CD4-positive, alpha-beta memory T cell (primary cell): ENCODE measurements at regions not wholly inside any gene's neighbourhood (a gene's known extent, or its start where the extent isn't known, plus 50 kb on each side); places are given as distances from the start of the nearest gene placed in this dataset.

ENCODE experiments used
- CTCF ChIA-PET: fragments of 350-600 bp; sonication (Branson Sonifier 250); formaldehyde crosslinking; loops from one replicate; lab custom pipeline; 2021; ENCODE audit warnings: inconsistent platforms; ENCODE audit not compliant: partially characterized antibody; lab: Charles Lee
- POLR2A ChIA-PET: fragments of 350-600 bp; sonication (Branson Sonifier 250); formaldehyde crosslinking; loops from one replicate; lab custom pipeline; 2021; ENCODE audit not compliant: partially characterized antibody; lab: Charles Lee
- DNase-seq, 5 donors: peaks; one replicate each; pipeline versions ENCODE4 v3.0.0 to v3.0.0-alpha.2; 2020 to 2022; ENCODE audit warnings: mixed read lengths in 1 of 5
- H3K27ac ChIP-seq: one replicate; pipeline ENCODE4 v1.7.0; 2013; ENCODE audit warnings: low read depth, low read length
- H3K27me3 ChIP-seq: 2 replicates; pipeline ENCODE4 v1.7.0; 2013; ENCODE audit warnings: mild to moderate bottlenecking, low read length, moderate library complexity; ENCODE audit not compliant: insufficient read depth
- H3K36me3 ChIP-seq: 2 replicates; pipeline ENCODE4 v1.7.0; 2013; ENCODE audit warnings: mild to moderate bottlenecking, low read length, moderate library complexity; ENCODE audit not compliant: insufficient read depth
- H3K4me1 ChIP-seq: 2 replicates; pipeline ENCODE4 v1.7.0; 2013; ENCODE audit warnings: mild to moderate bottlenecking, low read length, moderate library complexity; ENCODE audit not compliant: insufficient read depth
- H3K4me3 ChIP-seq, 2 donors: one replicate each; pipeline ENCODE4 v1.7.0; 2013; ENCODE audit warnings: low read length in 2 of 2, mild to moderate bottlenecking in 1 of 2
- H3K9me3 ChIP-seq, 2 donors: one replicate each; pipeline ENCODE4 v1.7.0; 2013; ENCODE audit warnings: low read length in 2 of 2, control low read depth in 1 of 2; ENCODE audit not compliant: control insufficient read depth in 1 of 2
- H3K27ac Mint-ChIP-seq, 7 donors: one replicate each; pipeline ENCODE4 v1.8.0; 2020 to 2021; ENCODE audit warnings: mixed read lengths in 7 of 7, mild to moderate bottlenecking in 6 of 7, inconsistent platforms in 3 of 7, moderate library complexity in 3 of 7
- H3K27me3 Mint-ChIP-seq, 2 donors: one replicate each; pipeline ENCODE4 v1.8.0; 2020 to 2021; ENCODE audit warnings: mixed read lengths in 2 of 2
- H3K36me3 Mint-ChIP-seq, 2 donors: one replicate each; pipeline ENCODE4 v1.8.0; 2020 to 2021; ENCODE audit warnings: mixed read lengths in 2 of 2, inconsistent platforms in 1 of 2, mild to moderate bottlenecking in 1 of 2
- H3K4me1 Mint-ChIP-seq, 4 donors: one replicate each; pipeline ENCODE4 v1.8.0; 2020 to 2021; ENCODE audit warnings: mixed read lengths in 4 of 4, mild to moderate bottlenecking in 1 of 4
- H3K4me3 Mint-ChIP-seq, 8 donors: one replicate each; pipeline ENCODE4 v1.8.0; 2020 to 2021; ENCODE audit warnings: mixed read lengths in 8 of 8, mild to moderate bottlenecking in 7 of 8, moderate library complexity in 6 of 8, inconsistent platforms in 3 of 8
- H3K9me3 Mint-ChIP-seq, 8 donors: one replicate each; pipeline ENCODE4 v1.8.0; 2020 to 2021; ENCODE audit warnings: mixed read lengths in 8 of 8, mild to moderate bottlenecking in 5 of 8, inconsistent platforms in 3 of 8, moderate library complexity in 1 of 8
- intact Hi-C: fragments of 100-400 bp; cut with micrococcal nuclease; formaldehyde crosslinking; loops from one replicate; pipeline ENCODE4 v1.15.1; 2023

DNA sequence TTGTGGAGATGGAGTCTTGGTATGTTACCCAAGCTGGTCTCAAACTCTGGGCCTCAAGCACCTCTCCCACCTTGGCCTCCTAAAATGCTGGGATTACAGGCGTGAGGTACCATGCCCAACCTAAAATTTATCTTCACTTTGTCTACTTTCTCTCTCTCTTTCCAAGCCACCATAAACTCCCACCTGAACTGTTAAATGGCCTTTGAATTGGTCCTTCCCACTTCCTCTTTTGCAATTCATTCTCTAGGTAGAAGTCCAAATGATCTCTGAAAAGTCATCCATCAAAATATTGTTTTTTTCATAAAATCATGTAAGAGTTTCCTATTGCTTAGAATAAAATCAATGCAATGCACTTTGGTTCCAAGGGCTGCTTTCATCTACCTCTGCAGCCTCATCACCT is 90.1 kb upstream of the CELF2 start:
- POLR2A ChIA-PET: no interaction called here
- intact Hi-C loops: no loop called here

DNA sequence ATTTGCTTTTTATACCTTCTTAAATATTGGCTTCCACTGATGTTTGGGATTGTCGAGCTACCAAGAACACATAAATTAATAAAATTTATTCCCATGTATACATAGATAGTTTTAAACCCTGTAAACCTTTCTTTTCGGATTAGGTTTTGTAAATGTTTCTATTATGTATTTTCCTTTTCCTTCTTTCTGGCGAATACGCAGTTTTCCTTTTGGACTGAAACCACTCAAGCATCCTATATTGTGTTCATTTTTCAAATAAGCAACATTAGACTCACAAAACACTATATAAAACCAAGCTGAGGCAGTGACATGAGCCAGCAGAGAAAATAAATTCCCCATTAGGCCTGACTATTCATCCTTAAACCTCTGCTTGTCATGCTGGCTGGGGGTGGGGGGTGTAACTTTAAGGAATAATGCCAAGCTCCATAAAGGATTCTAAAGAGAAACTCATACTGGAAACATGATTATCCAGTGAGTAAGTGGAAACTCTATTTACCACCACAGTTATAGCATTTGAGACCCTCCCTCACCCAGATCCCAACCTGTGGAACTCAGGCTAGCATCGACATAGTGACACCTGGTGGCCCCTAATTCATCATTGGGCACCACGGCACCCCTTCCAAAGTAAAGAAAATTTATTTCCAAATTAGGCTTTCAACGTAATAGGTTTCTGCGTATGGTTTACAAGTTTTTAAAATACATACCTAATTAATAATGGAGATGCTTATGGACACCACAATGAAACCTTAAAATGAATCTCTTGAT is 86.5 kb upstream of the CELF2 start:
- Histone ChIP-seq H3K4me1 (no peaks in the 10 kb centered on the region), H3K4me3 (no peak overlapping the region), H3K36me3 (no peaks in the 10 kb centered on the region), H3K27me3 (no peaks in the 10 kb centered on the region), H3K27ac (no peak overlapping the region), H3K9me3 (no peaks in the 10 kb centered on the region)
- intact Hi-C loops: no loop called here
- H3K36me3 Mint-ChIP-seq: no peaks in the 10 kb centered on the region
- no peak overlapping the region for H3K4me3 Mint-ChIP-seq
- H3K4me1 Mint-ChIP-seq: no peaks in the 10 kb centered on the region
- no peak for DNase-seq
- CTCF ChIA-PET: no interaction called here
- peaks cover 0 to 1% (median 0%) of the 10 kb centered on the region in 8 donors for H3K9me3 Mint-ChIP-seq
- peaks cover 0 to 3% of the 10 kb centered on the region in 2 donors for H3K27me3 Mint-ChIP-seq
- no peak overlapping the region for H3K27ac Mint-ChIP-seq
- POLR2A ChIA-PET: no interaction called here

More for the DNA sequence above, 90.1 kb upstream of the CELF2 start:
- Histone ChIP-seq H3K9me3 (no peaks in the 10 kb centered on the region), H3K4me3 (no peak overlapping the region), H3K36me3 (no peaks in the 10 kb centered on the region), H3K27me3 (no peaks in the 10 kb centered on the region), H3K27ac (no peak overlapping the region), H3K4me1 (no peaks in the 10 kb centered on the region)
- Mint-ChIP-seq H3K9me3 (no peaks in the 10 kb centered on the region), H3K36me3 (no peaks in the 10 kb centered on the region), H3K27me3 (peaks cover 0 to 4% of the 10 kb centered on the region in 2 donors), H3K27ac (no peak overlapping the region), H3K4me3 (no peak overlapping the region), H3K4me1 (no peaks in the 10 kb centered on the region)
- DNase-seq: no peak
- CTCF ChIA-PET: interaction anchor here (0.7 kb wide), 1 partner anchor 422 kb away, joined by 3 read pairs; no protein-coding TSS in a partner anchor

DNA sequence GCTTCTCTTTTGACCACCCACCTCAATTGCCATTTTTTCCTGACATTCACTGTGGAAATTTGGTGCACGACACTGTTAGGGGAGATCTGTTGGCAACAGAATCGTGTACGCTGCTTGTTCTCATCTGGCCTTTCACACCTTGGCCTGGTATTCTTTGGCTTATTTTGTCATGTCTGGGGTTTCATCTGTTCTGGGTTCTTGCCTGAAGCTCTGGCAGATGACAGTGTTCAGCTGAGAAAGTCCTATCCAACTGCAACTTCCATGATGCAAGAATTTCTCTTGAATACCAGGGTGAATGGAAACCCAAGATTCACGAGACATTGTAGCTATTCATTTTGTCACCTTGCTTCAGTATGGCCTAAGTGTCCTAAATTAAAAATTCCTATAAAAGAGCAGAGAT is 82.6 kb upstream of the CELF2 start:
- H3K27ac Mint-ChIP-seq: no peak overlapping the region
- H3K4me1 Mint-ChIP-seq: no peaks in the 10 kb centered on the region
- intact Hi-C loops: no loop called here
- POLR2A ChIA-PET: no interaction called here
- no peaks in the 10 kb centered on the region for H3K36me3 Mint-ChIP-seq
- no peaks in the 10 kb centered on the region for H3K27me3 ChIP-seq
- no peak for DNase-seq
- H3K4me3 Mint-ChIP-seq: no peak overlapping the region
- CTCF ChIA-PET: no interaction called here
- H3K9me3 Mint-ChIP-seq: peaks cover 0 to 5% (median 4%) of the 10 kb centered on the region in 8 donors
- no peaks in the 10 kb centered on the region for H3K4me1 ChIP-seq
- no peak overlapping the region for H3K4me3 ChIP-seq
- no peaks in the 10 kb centered on the region for H3K9me3 ChIP-seq
- peaks cover 5 to 7% of the 10 kb centered on the region in 2 donors for H3K27me3 Mint-ChIP-seq
- no peaks in the 10 kb centered on the region for H3K36me3 ChIP-seq
- H3K27ac ChIP-seq: no peak overlapping the region

DNA sequence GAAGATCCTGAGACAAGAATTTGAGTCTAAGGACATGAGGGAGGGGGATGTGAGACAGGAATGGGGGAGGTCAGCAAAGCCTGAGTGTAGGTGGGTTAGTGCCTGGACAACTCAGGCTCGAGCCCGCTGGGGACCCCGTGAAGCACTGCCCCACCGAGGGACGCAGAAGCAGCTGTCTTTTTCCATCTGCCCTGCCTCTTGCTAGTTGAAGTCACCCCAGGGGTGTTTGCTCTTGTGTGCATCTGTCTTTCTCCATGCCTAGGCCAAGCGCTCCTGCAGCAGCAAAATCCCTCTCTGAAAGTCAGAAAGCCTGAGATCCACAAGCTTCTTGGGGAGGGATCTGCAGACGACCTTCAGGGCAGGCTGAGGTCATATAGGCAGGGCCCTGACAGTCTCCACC is 79.0 kb upstream of the CELF2 start:
- H3K27ac ChIP-seq: no peak overlapping the region
- no peaks in the 10 kb centered on the region for H3K9me3 ChIP-seq
- H3K9me3 Mint-ChIP-seq: peaks cover 4 to 18% (median 9%) of the 10 kb centered on the region in 8 donors
- intact Hi-C loops: no loop called here
- no peaks in the 10 kb centered on the region for H3K4me1 ChIP-seq
- H3K27me3 Mint-ChIP-seq: peaks cover 13 to 20% of the 10 kb centered on the region in 2 donors
- POLR2A ChIA-PET: no interaction called here
- no peak overlapping the region for H3K4me3 ChIP-seq
- H3K27me3 ChIP-seq: no peaks in the 10 kb centered on the region
- CTCF ChIA-PET: no interaction called here
- no peak overlapping the region for H3K27ac Mint-ChIP-seq
- no peak for DNase-seq
- no peaks in the 10 kb centered on the region for H3K36me3 ChIP-seq
- H3K4me1 Mint-ChIP-seq: no peaks in the 10 kb centered on the region
- H3K4me3 Mint-ChIP-seq: no peak overlapping the region
- H3K36me3 Mint-ChIP-seq: peaks cover 0 to 5% of the 10 kb centered on the region in 2 donors

DNA sequence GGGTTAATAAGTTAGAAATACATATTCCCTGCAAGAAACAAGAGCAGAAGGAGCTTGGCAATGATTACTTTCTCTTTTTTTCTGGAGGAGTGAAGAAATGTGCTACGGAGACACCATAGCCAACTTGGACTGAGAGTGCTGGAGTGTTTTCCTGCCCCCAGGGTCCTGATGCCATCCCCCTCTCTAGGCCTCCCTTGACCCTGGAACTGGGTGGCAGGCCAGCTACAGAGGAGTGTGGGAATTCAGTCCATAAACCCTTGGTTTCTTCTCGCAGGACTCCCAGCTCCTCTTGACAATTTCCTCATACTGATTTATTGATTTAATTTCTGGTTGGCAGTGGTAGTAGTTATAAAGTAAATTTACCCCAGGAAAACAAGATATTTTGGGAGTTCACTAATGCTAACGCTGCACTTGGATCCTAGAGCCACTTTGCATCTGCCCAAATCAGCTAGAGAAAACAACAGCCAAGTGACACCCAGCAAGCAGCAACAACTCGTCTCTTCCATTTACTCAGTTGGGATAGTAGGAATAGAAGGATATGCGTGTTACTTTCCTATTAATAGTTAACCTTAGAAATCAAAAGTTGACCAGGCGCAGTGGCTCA is 76.4 kb upstream of the CELF2 start:
- H3K27me3 Mint-ChIP-seq: peaks cover 17 to 24% of the 10 kb centered on the region in 2 donors

DNA sequence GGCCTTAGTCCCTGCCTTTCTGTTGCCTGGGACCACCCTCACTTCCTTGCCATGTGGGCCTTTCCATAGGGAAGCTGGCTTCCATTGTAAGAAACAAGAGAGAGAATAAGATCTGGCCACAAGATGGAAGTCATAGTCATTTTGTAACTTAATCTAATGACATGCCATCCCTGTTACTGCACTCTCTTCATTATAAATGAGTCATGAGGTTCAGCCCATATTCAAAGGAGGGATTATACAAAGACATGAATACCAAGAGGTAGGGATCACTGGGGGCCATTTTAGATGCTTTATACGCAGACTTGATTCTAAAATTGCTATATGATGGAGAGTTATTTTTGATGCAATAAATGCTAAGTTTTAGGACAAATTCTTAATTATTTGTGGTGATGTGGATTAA is 75.2 kb upstream of the CELF2 start:
- intact Hi-C loops: no loop called here
- Mint-ChIP-seq H3K4me3 (no peak overlapping the region), H3K36me3 (peaks cover 0 to 5% of the 10 kb centered on the region in 2 donors), H3K9me3 (peaks cover 4 to 18% (median 10%) of the 10 kb centered on the region in 8 donors), H3K27ac (no peak overlapping the region), H3K27me3 (peaks cover 17 to 23% of the 10 kb centered on the region in 2 donors), H3K4me1 (no peaks in the 10 kb centered on the region)
- ChIA-PET POLR2A (no interaction called here), CTCF (no interaction called here)
- no peaks in the 10 kb centered on the region for H3K9me3 ChIP-seq
- H3K27me3 ChIP-seq: no peaks in the 10 kb centered on the region
- no peaks in the 10 kb centered on the region for H3K36me3 ChIP-seq
- no peaks in the 10 kb centered on the region for H3K4me1 ChIP-seq
- H3K4me3 ChIP-seq: no peak overlapping the region
- DNase-seq: no peak
- H3K27ac ChIP-seq: no peak overlapping the region

More for the DNA sequence above, 76.4 kb upstream of the CELF2 start:
- intact Hi-C loops: no loop called here
- H3K36me3 ChIP-seq: no peaks in the 10 kb centered on the region
- no peaks in the 10 kb centered on the region for H3K9me3 ChIP-seq
- H3K4me1 Mint-ChIP-seq: no peaks in the 10 kb centered on the region
- H3K4me3 Mint-ChIP-seq: no peak overlapping the region
- ChIA-PET CTCF (no interaction called here), POLR2A (no interaction called here)
- no peak overlapping the region for H3K27ac ChIP-seq
- no peaks in the 10 kb centered on the region for H3K27me3 ChIP-seq
- no peaks in the 10 kb centered on the region for H3K4me1 ChIP-seq
- no peak overlapping the region for H3K27ac Mint-ChIP-seq
- H3K36me3 Mint-ChIP-seq: peaks cover 0 to 5% of the 10 kb centered on the region in 2 donors
- DNase-seq: no peak
- no peak overlapping the region for H3K4me3 ChIP-seq
- peaks cover 4 to 18% (median 10%) of the 10 kb centered on the region in 8 donors for H3K9me3 Mint-ChIP-seq

DNA sequence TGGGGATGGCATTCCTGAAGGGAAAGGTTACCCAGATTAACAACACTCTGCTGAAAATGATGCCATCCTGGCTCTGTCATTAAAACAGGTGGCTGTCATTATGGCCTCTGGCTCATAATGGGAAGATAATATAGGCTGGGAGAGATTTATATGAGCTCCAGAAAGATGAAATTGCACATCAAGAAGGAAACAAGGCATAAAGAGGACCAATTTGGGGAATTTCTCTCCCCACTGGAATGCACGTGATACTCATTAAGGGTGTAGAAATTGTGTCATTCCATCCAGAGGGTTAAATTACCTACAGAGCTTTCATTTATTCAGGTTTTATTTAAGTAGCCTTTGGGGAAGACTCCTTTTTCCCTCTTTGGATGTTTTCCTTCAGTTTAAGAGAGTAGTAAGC is 71.6 kb upstream of the CELF2 start:
- Mint-ChIP-seq H3K36me3 (no peaks in the 10 kb centered on the region), H3K27me3 (peaks cover 6 to 18% of the 10 kb centered on the region in 2 donors), H3K27ac (no peak overlapping the region), H3K9me3 (peaks cover 0 to 7% (median 2%) of the 10 kb centered on the region in 8 donors), H3K4me1 (no peaks in the 10 kb centered on the region), H3K4me3 (no peak overlapping the region)
- Histone ChIP-seq H3K27ac (no peak overlapping the region), H3K4me1 (no peaks in the 10 kb centered on the region), H3K27me3 (no peaks in the 10 kb centered on the region), H3K9me3 (no peaks in the 10 kb centered on the region), H3K4me3 (no peak overlapping the region), H3K36me3 (no peaks in the 10 kb centered on the region)
- intact Hi-C loops: no loop called here
- DNase-seq: no peak
- ChIA-PET POLR2A (no interaction called here), CTCF (no interaction called here)
